ENCODE measurements at regions not wholly inside any gene's neighbourhood (a gene's known extent, or its start where the extent isn't known, plus 50 kb on each side); places are given as distances from the start of the nearest gene placed in this dataset.

DNA sequence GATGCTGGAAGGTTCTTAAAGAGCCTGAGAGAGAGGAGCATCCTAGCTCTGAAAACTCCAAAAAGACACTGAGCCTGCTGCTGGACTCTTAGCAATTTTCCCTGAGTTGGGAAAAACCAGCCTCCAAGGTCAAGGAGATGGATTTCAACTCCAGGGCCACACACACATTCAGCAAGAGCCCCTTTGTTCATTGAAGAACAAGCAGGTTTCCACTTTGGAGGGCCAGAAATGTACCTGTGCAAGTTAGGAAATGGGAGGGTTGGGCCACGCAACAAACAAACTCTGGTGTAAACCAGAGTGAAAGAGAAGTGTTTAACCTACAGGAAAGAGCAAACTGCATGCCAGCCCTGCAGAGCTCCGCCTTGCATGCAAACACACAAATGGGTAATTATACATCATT lies 264.8 kb upstream of the RPL38 start:
- no peak for DNase-seq

DNA sequence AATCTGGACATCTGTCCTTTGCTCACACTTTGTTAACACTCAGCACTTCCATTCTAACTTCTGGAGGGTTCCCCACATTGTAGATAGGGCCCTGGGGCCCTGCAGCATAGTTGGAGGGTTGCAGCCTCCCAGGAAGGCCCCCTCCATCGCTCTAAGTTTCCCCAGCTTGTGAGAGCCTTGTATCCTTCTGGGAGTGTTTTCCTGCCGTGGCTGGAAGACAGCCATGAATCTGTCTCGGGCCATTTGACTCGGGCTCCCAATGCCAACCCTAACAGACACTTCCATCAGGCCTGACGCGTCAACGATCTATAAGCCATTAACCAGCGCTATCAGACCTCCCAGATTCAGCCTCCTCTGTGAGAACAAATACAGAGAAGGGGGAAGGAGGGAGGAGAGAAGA lies 263.7 kb upstream of the RPL38 start:
- no peak for DNase-seq

DNA sequence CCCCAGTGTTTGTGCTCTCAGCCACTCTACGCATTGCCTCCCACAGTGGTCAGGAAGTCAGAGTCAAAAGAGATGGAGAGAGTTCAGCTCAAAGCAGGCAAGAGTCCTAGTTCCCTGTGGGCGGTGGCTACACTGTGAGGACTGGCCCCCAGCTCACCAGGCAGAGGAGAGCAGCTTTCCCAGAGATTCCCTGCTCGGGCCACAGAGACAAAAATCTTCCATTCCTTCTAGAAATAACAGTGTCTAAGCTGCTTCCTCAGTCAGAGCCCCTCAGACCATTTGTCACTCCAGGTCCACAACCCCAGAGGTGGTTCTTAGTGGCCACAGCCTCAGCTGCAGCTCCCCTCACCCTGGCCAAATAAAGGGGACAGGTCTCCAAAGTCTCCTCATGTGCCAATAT lies 263.0 kb upstream of the RPL38 start:
- no peak for DNase-seq

DNA sequence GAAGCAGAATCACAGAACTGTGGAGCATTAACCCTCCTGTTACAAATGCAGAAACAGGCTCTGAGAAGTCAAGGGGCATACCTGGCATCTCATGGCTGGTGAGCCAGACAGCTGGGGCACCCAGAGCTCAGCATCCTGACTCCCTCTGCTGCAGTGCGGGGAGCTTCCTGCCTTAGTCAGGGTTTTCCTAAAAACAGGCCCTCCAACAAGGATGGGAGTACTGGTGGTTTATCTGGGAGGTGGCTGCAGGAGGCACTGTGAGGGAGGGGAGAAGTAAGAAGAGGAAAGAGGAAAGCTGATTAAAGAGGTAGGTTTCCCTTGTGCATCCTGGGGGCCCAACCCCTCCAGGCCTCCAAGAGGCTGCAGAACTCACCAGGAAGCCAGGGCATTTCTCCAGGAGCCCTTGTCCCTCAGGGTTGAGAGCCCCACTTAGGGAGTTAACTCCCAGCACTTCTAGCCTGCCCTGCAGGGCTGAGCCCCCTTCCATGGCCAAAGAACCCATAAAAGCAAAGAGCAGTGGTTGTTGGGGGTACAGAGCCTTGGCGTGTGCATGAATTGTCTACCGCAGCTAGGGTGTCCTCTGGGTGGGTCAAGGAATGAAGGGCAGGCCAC lies 261.5 kb upstream of the RPL38 start:
- no peak for DNase-seq

DNA sequence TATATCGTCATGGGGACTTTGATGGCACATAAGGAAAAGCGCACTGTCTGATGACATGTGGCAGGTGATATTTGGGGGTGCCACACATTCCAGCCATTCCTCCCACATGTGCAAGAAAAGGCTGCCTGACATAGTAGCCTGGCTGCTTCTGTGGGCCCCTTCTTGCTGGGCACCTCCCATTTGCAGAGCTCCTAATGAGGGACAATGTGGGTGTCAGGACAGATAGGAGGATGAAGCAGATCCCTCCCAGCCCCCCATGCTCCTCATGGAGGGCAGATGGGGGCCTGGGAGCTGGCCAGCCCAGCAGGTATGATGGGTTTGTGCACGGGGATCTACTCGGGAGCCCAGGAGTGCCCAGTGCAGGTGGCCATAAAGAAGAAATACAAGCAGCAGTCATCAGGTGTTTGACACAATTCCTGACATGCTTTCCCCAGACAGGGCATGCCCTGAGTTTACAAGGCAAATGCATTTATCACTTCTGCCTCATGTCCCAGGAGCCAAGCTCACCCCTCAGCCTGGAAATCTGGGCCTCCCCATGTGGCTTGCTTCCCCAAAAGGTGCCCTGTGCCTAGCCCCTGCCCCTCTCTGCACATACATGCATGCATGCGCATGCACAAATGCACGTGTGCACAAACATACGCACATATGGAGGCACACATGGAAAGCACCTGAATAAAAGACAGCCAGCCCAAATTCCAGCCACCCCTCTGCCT lies 260.6 kb upstream of the RPL38 start:
- no peak for DNase-seq

DNA sequence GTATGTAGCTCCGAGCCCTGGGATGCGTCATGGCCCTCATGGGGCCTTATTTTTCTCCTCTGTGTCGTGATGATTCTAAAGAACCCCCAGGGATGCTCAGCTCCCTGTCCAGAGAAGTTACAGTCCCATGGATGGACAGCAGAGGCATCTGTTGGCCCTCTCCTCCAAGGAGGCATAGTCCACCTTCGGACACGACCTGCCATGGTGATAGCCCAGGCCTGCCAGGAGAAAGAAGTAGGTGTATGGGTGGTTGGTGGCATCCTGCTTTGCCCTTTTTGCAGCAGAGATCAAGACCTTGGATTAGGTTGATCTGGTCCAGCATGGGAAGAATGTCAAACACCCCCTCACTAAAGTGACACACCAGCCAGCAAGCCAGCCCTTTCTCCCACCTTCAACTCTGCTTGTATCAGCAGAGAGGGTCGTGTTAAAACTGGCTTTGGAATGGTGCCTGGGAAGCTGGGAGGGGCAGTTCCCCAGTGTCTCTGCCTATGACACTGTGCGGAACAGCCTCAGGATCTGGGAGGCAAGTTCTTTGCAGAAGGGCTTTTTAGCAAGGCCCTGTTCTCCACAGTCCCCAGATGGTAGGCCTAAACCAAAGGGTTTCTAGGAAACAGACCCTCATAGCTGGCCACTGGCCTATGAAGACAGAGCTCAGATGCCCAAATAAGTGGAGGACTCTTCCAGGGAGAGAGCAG lies 259.9 kb upstream of the RPL38 start:
- DNase-seq: no peak

DNA sequence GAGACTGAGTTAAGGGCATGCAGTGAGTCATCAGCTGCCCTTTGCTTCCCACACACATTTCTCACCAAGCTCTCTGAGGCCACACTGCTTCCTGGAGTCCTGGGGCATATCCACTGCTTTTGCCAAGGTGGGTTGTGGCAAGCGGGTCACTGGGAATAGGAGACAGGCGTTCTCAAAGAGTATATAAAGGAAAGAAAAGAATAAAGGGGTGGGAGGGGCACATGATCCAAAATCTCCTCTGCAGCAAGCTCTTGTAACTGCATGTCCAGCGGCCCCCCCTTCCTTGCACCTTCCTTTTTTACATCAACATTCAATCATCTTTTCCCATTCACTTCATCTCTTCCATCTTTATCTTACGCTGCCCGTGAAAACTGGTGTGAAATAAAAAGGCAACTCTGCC lies 259.1 kb upstream of the RPL38 start:
- DNase-seq: no peak

DNA sequence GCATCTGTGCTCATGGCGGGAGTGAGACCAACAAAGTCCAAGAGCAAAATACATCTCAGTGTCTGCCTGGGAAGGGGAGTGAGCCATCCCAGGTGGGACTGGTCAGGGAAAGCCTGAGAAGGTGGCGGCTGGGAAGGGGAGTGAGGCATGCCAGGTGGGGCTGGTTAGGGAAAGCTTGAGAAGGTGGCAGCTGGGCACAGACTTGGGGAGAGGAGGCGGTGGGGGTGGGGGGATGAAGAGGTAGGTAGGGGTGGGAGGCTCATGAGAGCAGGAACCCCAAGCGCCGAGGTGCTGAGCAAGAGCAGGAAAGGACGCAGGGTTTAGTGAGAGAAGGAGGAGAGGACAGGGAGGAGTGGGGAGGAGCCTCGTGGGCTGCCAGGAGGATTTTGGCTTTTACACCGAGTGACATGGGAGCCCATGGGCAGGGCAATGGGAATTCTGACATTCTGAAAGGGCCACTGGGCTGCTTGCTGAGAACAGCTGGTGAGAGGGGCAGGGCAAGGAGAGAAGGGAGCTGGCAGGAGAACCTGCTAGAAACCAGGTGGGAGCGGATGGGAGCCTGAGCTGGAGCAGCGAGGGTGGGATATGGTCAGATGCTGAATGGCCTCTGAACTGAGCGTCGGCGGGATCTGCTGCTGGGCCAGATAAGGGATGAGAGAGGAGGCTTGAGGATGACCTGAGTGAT lies 256.1 kb upstream of the RPL38 start:
- no peak for DNase-seq

DNA sequence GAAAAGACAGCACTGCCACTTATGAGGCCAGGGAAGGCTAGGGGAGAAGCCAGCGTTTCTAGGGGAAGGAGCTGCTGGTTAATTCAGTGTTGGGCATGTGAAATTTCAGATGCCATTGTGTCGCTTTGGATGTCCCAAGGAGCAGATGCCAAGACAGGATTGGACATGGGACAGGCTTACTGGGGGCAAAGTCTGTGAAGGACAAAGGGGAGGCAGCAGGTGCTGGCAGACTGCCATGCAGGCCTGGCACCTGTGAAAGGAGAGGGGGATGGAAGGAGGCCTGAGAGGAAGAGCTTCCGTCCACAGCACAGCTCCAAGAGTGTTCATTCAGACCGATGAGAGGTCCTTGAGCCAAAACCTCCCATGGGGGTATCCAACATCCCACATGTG lies 255.5 kb upstream of the RPL38 start:
- DNase-seq: no peak

DNA sequence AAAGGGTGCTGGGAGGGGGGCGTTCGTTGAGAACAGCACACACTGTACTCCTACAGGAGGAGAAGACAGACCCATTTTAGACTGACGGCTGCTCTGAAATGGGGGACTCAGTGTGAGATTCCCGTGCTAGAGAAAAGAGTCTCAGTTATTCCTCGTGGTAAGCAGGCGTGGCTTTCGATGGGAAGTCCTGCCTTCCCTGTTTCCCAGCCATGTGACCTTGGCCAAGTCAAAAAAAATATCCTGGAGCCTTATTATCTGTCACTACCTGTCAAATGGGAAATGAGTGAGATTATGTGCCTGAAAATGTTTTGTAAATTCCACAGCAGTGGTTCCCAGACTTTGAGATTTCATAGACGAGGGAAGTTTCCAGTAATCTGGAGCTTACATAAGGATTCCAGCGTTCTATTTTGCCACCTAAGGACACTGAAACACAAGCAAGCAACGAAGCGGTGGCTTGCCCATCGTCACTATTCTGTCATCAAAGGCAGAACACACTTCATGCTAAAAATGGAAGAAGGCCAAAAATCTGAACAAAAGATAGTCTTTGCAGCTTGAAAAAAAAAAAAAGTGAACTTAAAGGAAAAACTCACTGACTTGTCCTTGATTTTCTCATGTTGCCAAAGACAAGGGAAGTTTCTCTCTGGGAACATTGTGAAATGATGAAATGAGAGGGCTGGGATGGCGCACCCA lies 253.4 kb upstream of the RPL38 start:
- no peak for DNase-seq

DNA sequence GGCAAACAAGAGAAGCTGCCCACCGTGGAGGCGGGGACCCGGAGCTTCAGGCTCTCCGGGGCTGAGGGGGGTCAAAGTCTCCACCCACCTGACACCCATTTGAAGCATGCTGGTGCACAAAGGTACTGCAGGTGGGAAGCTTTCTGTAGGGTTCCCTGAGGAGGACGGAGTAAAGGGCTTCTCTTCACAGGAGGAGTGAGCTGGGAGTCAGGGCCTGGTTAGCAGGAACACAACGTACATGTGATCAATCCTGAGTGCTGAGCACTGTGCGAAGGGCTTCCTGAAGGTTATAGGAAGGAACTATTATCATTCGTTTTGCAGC lies 252.9 kb upstream of the RPL38 start:
- DNase-seq: no peak

DNA sequence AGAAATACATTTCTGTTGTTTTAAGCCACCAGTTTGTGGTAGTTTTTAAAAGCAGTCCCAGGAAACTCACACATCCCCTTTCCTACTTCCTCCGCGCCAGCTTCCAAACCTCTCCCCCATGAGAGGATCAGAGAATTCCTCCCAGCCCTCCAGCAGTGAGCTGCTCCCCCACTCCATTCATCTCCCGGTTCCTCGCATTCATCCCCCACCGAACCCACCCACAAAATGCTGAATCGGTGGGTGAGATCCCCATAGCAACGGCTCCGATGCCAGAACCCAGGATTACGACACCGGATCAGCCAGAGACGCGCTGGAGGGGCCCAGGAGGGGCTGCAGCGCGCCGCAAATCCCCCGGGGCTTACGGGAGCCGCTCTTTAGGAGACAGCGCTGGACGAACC lies 251.4 kb upstream of the RPL38 start:
- DNase-seq: no peak

DNA sequence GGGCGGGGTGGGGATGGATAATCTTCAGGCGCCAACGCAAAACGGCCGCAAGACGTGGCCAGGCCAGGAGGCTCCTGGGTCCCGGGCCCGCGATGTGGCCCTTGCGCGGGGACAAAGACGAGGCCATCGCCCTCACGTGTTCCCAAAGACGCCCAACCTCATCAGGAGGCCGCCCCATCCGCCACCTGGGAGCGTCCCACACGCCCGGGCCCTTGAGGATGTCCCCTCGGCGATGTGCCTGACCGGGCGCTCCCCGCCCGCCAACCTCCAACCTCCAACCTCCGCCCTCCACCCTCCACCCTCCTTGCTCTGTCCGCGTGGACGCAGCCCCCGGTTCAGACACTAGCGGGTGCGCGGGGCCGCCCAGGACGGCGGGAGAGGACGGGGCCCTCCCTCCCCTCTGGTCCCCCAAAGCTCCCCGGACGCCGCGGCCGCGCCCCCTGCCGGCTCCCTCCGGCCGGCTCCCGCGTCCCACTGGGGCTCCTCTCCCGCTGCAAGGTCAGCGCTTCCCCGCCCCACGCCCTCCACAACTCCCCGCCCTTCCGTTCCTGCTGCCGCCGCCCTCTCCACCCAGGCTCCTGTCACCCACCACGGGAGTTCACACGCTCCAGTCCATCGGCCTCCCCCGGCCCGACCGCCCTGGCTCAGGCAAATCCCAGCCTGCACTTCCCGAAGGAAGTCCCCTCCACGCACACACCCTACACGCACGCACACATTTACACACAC lies 250.8 kb upstream of the RPL38 start:
- no peak for DNase-seq

DNA sequence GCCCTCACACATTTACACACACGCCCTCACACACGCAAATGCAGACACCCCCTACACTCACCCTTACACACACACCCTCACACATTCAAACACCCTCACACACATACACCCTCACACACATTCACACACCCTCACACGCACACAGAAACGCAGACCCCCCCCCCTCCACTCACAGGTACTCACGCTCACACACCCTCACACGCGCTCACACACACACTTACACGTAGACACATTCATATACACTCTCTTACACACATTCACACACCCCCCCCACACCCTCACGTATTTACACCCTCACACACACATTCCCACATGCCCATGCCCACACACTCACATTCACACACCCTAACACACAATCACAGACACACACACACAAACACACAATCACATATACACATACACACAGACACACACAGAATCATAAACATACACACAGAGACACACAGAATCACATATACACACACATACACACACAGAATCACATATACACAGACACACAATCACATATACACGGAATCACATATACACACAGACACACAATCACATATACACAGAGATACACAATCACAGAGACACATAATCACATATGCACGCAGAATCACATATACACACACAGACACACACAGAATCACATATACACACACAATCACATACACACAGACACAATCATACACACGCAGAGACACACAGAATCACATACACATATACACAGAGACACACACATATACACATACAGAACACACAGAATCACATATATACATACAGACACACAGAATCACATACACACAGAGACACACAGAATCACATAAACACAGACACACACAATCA lies 250.1 kb upstream of the RPL38 start:
- no peak for DNase-seq

DNA sequence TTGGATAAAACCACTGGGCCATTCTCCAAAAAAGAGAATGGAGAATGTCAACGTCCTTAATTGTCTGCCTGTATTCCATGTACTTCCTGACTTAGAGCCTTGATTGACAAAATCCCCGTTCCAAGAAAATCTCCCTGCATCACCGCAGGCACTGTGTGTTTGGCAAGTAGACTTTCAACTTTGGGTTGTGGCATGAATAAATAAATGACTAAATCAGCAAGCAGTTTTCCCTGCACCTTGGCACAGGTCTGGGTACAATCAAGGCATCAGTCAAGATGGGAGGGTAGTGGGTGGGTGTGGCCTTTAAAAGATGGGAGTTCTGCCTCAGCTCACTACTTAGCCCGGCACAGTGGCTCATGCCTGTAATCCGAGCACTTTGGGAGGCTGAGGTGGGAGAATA lies 248.5 kb upstream of the RPL38 start:
- no peak for DNase-seq

DNA sequence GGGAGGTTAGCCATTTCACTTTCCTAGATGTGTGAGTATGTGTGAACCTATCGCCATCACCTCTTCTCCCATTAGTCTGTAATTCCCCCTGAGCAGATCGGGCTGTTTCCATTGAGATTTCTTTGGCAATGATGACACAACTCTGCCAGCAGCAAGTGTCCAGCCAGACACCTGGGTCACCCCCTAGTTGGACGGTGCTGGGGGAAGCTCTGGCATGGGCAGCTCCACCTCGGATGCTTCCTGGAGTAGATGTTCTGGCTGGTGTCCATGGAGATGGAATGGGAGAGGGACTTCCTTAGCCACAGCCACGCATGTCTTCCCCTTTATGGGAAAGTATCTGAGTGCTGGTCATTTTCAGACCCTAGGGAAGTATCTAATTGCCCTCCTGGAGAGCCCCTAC lies 247.9 kb upstream of the RPL38 start:
- DNase-seq: no peak

DNA sequence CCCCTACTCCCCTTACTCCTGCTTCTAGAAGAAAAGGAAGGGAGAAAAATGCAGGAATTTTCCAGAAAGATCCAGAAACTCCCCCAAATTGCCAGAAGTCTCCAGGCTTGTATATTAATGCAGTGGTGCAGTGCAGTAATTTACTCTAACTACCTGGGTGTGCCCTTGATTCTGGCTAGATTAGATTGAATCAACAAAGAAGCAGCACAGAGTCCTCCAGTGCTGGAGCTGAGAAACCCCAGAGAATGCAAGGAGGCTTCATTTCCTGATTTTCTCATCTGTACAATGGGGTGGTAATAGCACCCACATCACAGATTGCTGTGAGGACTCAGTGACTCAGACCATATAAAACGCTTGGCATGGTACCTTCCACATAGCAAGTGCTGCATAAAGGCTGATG lies 247.3 kb upstream of the RPL38 start:
- no peak for DNase-seq

DNA sequence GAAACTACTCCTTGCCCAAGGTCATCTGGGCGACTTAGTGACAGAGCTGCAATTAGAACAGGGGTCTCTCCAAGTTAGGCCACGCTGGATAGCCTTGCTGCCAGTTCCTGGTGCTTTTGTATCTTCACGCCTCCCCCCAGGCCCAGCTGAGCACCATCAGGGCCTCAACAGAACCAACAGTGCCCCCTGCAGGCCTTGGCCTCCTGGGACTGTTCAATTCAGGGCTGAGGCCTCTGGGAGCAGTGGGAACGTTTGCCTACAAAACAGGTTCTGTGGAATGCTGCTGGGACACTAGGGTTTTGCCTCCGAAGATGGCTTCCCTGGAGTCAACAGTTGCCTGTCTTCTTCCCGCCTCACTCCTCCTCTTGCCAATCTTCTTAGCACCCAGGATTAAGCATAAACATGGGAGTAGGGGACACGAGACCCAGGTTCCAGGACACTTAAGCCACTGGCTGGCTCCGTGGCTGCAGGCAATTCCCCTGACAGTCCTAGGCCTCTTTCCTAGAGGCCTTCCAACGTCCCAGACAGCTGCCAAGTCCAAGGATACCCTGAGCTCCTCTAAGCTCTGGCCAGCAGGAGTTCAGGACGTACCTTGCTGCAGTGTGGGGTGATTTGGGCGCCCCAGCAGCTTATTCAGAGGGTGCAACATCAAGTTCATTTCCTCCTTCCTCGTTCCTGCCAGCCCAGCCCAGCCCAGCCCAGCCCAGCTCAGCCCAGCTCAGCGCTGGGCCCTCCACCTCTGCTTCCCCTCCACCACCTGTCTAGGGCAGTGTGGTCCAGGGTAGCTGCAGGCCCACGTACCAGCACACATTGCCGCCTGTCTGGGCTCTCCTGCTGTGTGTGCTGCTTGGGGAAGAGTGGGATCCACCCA lies 246.6 kb upstream of the RPL38 start:
- DNase-seq: peak; percentile 31

DNA sequence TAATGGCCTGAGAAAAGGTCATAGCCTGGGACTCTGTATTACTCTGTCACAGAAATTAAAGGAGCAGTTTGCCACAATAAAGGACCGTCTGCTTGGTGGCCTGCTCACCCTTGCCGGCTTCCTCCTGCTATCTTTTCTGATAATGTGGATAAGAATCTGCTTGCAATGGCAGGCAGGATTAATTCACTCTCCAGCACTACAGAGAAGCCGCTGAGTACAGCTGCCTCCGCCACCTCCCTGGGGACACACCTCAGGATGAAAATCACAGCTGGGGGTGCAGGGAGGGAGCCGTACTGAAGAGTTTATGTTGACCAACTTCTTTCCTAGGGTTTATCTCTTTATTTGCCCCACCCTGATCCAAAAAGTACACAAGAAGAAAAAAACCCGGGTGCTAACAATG lies 245.9 kb upstream of the RPL38 start:
- DNase-seq: no peak

DNA sequence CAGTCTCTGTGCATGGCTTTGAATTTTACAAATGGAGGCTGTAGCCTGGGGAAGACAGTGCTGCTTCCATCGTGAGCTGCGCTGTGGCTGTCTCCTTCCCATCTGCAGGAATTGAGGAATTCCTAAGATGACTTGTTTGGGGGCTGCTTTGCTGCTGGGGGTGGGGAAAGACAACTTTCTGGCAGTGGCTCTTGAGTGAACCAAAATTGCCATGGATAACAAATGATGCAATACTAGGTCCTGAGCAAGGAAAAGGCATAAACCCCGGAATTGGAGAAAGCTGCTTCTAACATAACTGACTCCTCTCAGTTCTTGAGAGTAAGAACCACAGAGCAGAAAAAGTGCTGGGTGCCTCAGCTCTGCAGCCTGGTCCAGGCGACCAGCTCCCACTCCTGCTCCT lies 245.0 kb upstream of the RPL38 start:
- no peak for DNase-seq

DNA sequence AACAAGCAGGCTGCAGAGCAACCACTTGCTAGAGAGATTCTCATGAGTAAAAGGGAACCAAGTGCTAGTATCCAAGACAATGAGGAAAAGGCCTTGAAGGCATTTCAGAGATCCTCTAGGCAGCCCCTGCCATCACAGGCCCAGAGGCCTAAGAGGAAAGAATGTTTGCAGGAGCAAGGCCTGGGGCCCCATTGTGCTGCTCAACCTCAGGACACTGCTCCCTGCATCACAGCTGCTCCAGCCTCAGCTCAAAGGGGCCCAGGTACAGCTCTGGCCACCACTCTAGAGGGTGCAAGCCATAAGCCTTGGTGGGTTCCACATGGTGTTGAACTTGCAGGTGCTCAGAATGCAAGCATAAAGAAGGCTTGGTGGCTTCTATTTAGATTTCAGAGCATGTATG lies 243.0 kb upstream of the RPL38 start:
- DNase-seq: no peak
